Thyroid gland (tissue), 4 donors: ENCODE measurements at regions not wholly inside any gene's neighbourhood (a gene's known extent, or its start where the extent isn't known, plus 50 kb on each side); places are given as distances from the start of the nearest gene placed in this dataset.

Experiments used
- DNase-seq, 2 donors: peaks; one replicate each; pipeline ENCODE4 v3.0.0-alpha.2; 2019
- H3K27ac ChIP-seq, 3 donors: fragments of 200-600 bp; sonication (generic); 1 replicate in 2 of 3; 2 replicates in 1 of 3; pipeline ENCODE4 v1.5.1; 2016 to 2019; ENCODE audit warnings: mild to moderate bottlenecking in 1 of 3, moderate library complexity in 1 of 3
- H3K27me3 ChIP-seq: fragments of 200-600 bp; sonication (generic); one replicate; pipeline ENCODE4 v1.5.1; 2019
- H3K36me3 ChIP-seq, 2 donors: fragments of 200-600 bp; sonication (generic); one replicate each; pipeline ENCODE4 v1.5.1; 2016 to 2019
- H3K4me1 ChIP-seq, 2 donors: fragments of 200-600 bp; sonication (generic); one replicate each; pipeline ENCODE4 v1.5.1; 2017 to 2019
- H3K4me3 ChIP-seq, 3 donors: fragments of 200-600 bp; sonication (generic); replicated peaks in 1 of 3; 1 replicate in 2 of 3; 2 replicates in 1 of 3; pipeline ENCODE4 v1.5.1; 2016; ENCODE audit warnings: mild to moderate bottlenecking in 1 of 3
- H3K9me3 ChIP-seq: fragments of 200-600 bp; sonication (generic); one replicate; pipeline ENCODE4 v1.5.1; 2017
- CTCF ChIP-seq, 6 experiments: fragments of 200-600 bp in 3 of 6; fragments of 450-650 bp in 3 of 6; sonication (generic) in 3 of 6; IDR thresholded peaks; one replicate each; pipeline ENCODE4 v1.5.1; 2016 to 2019; ENCODE audit warnings: antibody characterized with exemption in 6 of 6, mild to moderate bottlenecking in 2 of 6, inconsistent platforms in 1 of 6, moderate library complexity in 1 of 6
- POLR2A ChIP-seq, 2 donors: fragments of 450-650 bp; IDR thresholded peaks; one replicate each; pipeline ENCODE4 v1.6.1; 2017; ENCODE audit warnings: antibody characterized with exemption in 2 of 2, mild to moderate bottlenecking in 2 of 2, moderate library complexity in 1 of 2
- WGBS, 2 donors: methylation state at CpG; one replicate each; pipeline ENCODE4 v1.1.5; 2017; 5-methylcytosine and 5-hydroxymethylcytosine counted together
- intact Hi-C: fragments of 100-400 bp; cut with DNase I; formaldehyde crosslinking; loops from one replicate; pipeline ENCODE4 v1.15.1; 2023

- no peak overlapping the region for H3K27ac ChIP-seq
- intact Hi-C loops: no loop called here
- H3K9me3 ChIP-seq: no peaks in the 10 kb centered on the region
- no peaks in the 10 kb centered on the region for H3K36me3 ChIP-seq
- no peak for TF ChIP-seq POLR2A (IDR thresholded peaks at IDR 0.05)
- no peak for TF ChIP-seq CTCF (IDR thresholded peaks at IDR 0.05)
- H3K4me3 ChIP-seq: no peak overlapping the region
- no peaks in the 10 kb centered on the region for H3K27me3 ChIP-seq
- WGBS, 2 donors: 71 to 80% methylated on average over 2 of the region's 2 CpGs
- no peak for DNase-seq
- peaks cover 1 to 5% of the 10 kb centered on the region in 2 donors for H3K4me1 ChIP-seq
Observed at GRCh38 chr1:56196839-56197238, 382.5 kb downstream of the PLPP3 start.

- TF ChIP-seq POLR2A (IDR thresholded peaks at IDR 0.05) (no peak), CTCF (IDR thresholded peaks at IDR 0.05) (no peak)
- H3K9me3 ChIP-seq: no peaks in the 10 kb centered on the region
- H3K36me3 ChIP-seq: no peaks in the 10 kb centered on the region
- H3K27me3 ChIP-seq: no peaks in the 10 kb centered on the region
- no peaks in the 10 kb centered on the region for H3K4me1 ChIP-seq
- no peak overlapping the region for H3K27ac ChIP-seq
- intact Hi-C loops: no loop called here
- WGBS, 2 donors: 80 to 92% methylated on average over 1 of the region's 1 CpG
- DNase-seq: no peak
- H3K4me3 ChIP-seq: no peak overlapping the region
Observed at GRCh38 chr1:56194701-56195300, 384.6 kb downstream of the PLPP3 start.

- Histone ChIP-seq H3K27me3 (no peaks in the 10 kb centered on the region), H3K36me3 (no peaks in the 10 kb centered on the region), H3K27ac (no peak overlapping the region), H3K4me3 (no peak overlapping the region), H3K9me3 (no peaks in the 10 kb centered on the region), H3K4me1 (peaks cover 9 to 10% of the 10 kb centered on the region in 2 donors)
- no peak for TF ChIP-seq POLR2A (IDR thresholded peaks at IDR 0.05)
- no peak for TF ChIP-seq CTCF (IDR thresholded peaks at IDR 0.05)
- intact Hi-C loops: no loop called here
- no peak for DNase-seq
- WGBS, 2 donors: 100% methylated on average over 1 of the region's 1 CpG
Observed at GRCh38 chr1:56193656-56194055, 385.7 kb downstream of the PLPP3 start.

- intact Hi-C loops: no loop called here
- H3K27me3 ChIP-seq: no peaks in the 10 kb centered on the region
- DNase-seq: no peak
- TF ChIP-seq POLR2A (IDR thresholded peaks at IDR 0.05): no peak
- TF ChIP-seq CTCF (IDR thresholded peaks at IDR 0.05): no peak
- H3K9me3 ChIP-seq: no peaks in the 10 kb centered on the region
- WGBS, 2 donors: 75 to 78% methylated on average over 4 of the region's 4 CpGs
- no peak overlapping the region for H3K27ac ChIP-seq
- H3K4me1 ChIP-seq: peaks cover 11 to 13% of the 10 kb centered on the region in 2 donors
- no peak overlapping the region for H3K4me3 ChIP-seq
- no peaks in the 10 kb centered on the region for H3K36me3 ChIP-seq
Observed at GRCh38 chr1:56191369-56191768, 388.0 kb downstream of the PLPP3 start.

GRCh38 chr1:56190806-56191365 lies 388.5 kb downstream of the PLPP3 start:
- DNase-seq: no peak
- Histone ChIP-seq H3K4me1 (peaks cover 11 to 13% of the 10 kb centered on the region in 2 donors), H3K9me3 (no peaks in the 10 kb centered on the region), H3K4me3 (no peak overlapping the region), H3K36me3 (no peaks in the 10 kb centered on the region), H3K27ac (no peak overlapping the region), H3K27me3 (no peaks in the 10 kb centered on the region)
- TF ChIP-seq POLR2A (IDR thresholded peaks at IDR 0.05): no peak
- TF ChIP-seq CTCF (IDR thresholded peaks at IDR 0.05): no peak
- 86% methylated on average over 7 of the region's 7 CpGs for WGBS, 2 donors
- intact Hi-C loops: no loop called here
